ENCODE measurements at regions not wholly inside any gene's neighbourhood (a gene's known extent, or its start where the extent isn't known, plus 50 kb on each side); places are given as distances from the start of the nearest gene placed in this dataset.
"Not testable (repeated sequence)": the region's sequence is repeated elsewhere in the genome, so short reads cannot be mapped to it uniquely, and the experiment has no call there.

- not testable (repeated sequence) for TF ChIP-seq FOXA1 (IDR thresholded peaks at IDR 0.05); BHLHE40 (IDR thresholded peaks at IDR 0.05; ENCODE audit: borderline replicate concordance); SP1 (IDR thresholded peaks at IDR 0.05); SUZ12 (IDR thresholded peaks at IDR 0.05)
Measured at GRCh38 chr3:105296182-105296822, 70.4 kb upstream of the ALCAM start.

Data from HEK293T (cell line).